HG02943 (cell line): ENCODE measurements at regions not wholly inside any gene's neighbourhood (a gene's known extent, or its start where the extent isn't known, plus 50 kb on each side); places are given as distances from the start of the nearest gene placed in this dataset.

Experiments
- ATAC-seq: cut with Tn5 transposase; IDR thresholded peaks from one replicate; pipeline ENCODE4 v1.9.1; 2021; ENCODE audit warnings: mild to moderate bottlenecking, low read depth, moderate library complexity; ENCODE audit not compliant: unreplicated experiment

GRCh38 chr9:14967450-14968321, 57.5 kb upstream of the FREM1 start:
- ATAC-seq, result no peak

DNA sequence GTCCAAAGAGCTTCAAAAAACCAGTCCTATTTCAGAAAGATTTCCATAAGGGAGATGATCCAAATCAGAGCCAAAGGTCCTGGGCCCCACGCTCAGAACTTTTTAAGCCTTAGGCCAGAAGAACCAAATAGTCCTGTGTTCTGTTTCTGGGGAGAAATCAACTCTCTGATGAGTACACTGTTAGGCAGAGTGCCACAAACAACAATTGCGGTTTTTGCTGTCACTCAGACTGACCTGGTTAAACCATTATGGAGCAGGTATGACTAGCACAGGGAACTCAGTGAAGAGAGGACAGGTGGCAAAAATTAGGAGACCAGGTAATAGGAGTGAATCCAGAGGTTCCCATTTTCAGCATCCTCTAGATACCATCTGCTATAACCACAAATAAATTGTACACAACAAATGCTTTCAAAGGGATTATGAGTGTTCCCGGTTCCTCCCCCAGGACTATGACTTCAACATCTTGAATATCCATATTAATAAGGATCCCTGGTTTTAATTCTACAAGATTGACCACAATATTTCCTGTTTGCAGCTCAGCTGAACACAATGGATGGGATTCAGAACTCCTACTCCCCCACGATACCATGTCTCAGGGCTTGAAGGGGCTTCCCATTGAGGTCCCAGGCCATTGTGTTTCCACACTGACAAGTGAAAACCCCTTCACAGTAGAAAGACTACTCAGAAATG, 52.1 kb upstream of the FREM1 start:
- no peak for ATAC-seq

- no peak for ATAC-seq
Measured at GRCh38 chr9:14961372-14962068, 51.3 kb upstream of the FREM1 start.

- no peak for ATAC-seq
Measured at GRCh38 chr9:14960881-14961280, 50.7 kb upstream of the FREM1 start.
